ENCODE measurements at regions not wholly inside any gene's neighbourhood (a gene's known extent, or its start where the extent isn't known, plus 50 kb on each side); places are given as distances from the start of the nearest gene placed in this dataset.

- 75 to 81% (median 77%) methylated on average over 10 of the region's 10 CpGs for WGBS, 3 donors
- no peaks in the 10 kb centered on the region for H3K9me3 ChIP-seq (ENCODE audit: control insufficient read depth in 2 of 2, insufficient read depth in 1 of 2, low read depth in 1 of 2, low read length in 1 of 2)
- H3K4me1 ChIP-seq (ENCODE audit: control insufficient read depth in 3 of 3, insufficient read depth in 2 of 3, low read depth in 1 of 3, low read length in 2 of 3) = no peaks in the 10 kb centered on the region
- H3K27me3 ChIP-seq (ENCODE audit: control insufficient read depth in 3 of 3, insufficient read depth in 3 of 3, low read length in 3 of 3) = no peaks in the 10 kb centered on the region
- H3K27ac ChIP-seq (ENCODE audit: low read depth in 1 of 3, low read length in 2 of 3) = no peak overlapping the region
- H3K36me3 ChIP-seq (ENCODE audit: control insufficient read depth in 3 of 3, insufficient read depth in 2 of 3, low read depth in 1 of 3, low read length in 3 of 3) = no peaks in the 10 kb centered on the region
- DNase-seq = no peak
- H3K4me3 ChIP-seq (ENCODE audit: low read depth in 1 of 3, low read length in 3 of 3) = no peak overlapping the region
- FAIRE-seq = no peak
Observed at GRCh38 chr7:156055206-156055822, 243.1 kb upstream of the SHH start.

GRCh38 chr7:156051884-156052283 lies 239.6 kb upstream of the SHH start:
- H3K27me3 ChIP-seq (ENCODE audit: control insufficient read depth in 3 of 3, insufficient read depth in 3 of 3, low read length in 3 of 3) = no peaks in the 10 kb centered on the region
- H3K4me1 ChIP-seq (ENCODE audit: control insufficient read depth in 3 of 3, insufficient read depth in 2 of 3, low read depth in 1 of 3, low read length in 2 of 3) = no peaks in the 10 kb centered on the region
- H3K4me3 ChIP-seq (ENCODE audit: low read depth in 1 of 3, low read length in 3 of 3) = no peak overlapping the region
- DNase-seq (no peak), FAIRE-seq (no peak)
- H3K9me3 ChIP-seq (ENCODE audit: control insufficient read depth in 2 of 2, insufficient read depth in 1 of 2, low read depth in 1 of 2, low read length in 1 of 2) = no peaks in the 10 kb centered on the region
- no peak overlapping the region for H3K27ac ChIP-seq (ENCODE audit: low read depth in 1 of 3, low read length in 2 of 3)
- 87 to 91% (median 90%) methylated on average over 1 of the region's 1 CpG for WGBS, 3 donors
- no peaks in the 10 kb centered on the region for H3K36me3 ChIP-seq (ENCODE audit: control insufficient read depth in 3 of 3, insufficient read depth in 2 of 3, low read depth in 1 of 3, low read length in 3 of 3)

GRCh38 chr7:156050636-156051569 lies 238.6 kb upstream of the SHH start:
- FAIRE-seq = no peak
- H3K9me3 ChIP-seq (ENCODE audit: control insufficient read depth in 2 of 2, insufficient read depth in 1 of 2, low read depth in 1 of 2, low read length in 1 of 2) = no peaks in the 10 kb centered on the region
- no peaks in the 10 kb centered on the region for H3K27me3 ChIP-seq (ENCODE audit: control insufficient read depth in 3 of 3, insufficient read depth in 3 of 3, low read length in 3 of 3)
- H3K4me1 ChIP-seq (ENCODE audit: control insufficient read depth in 3 of 3, insufficient read depth in 2 of 3, low read depth in 1 of 3, low read length in 2 of 3) = no peaks in the 10 kb centered on the region
- H3K4me3 ChIP-seq (ENCODE audit: low read depth in 1 of 3, low read length in 3 of 3) = no peak overlapping the region
- no peak for DNase-seq
- H3K36me3 ChIP-seq (ENCODE audit: control insufficient read depth in 3 of 3, insufficient read depth in 2 of 3, low read depth in 1 of 3, low read length in 3 of 3) = no peaks in the 10 kb centered on the region
- H3K27ac ChIP-seq (ENCODE audit: low read depth in 1 of 3, low read length in 2 of 3) = no peak overlapping the region
- 84 to 87% (median 85%) methylated on average over 19 of the region's 19 CpGs for WGBS, 3 donors

- 55 to 80% (median 62%) methylated on average over 8 of the region's 8 CpGs for WGBS, 3 donors
- no peak for DNase-seq
Observed at GRCh38 chr7:156049366-156049765, 237.1 kb upstream of the SHH start.

GRCh38 chr7:156046031-156046560 lies 233.8 kb upstream of the SHH start:
- DNase-seq (no peak), FAIRE-seq (no peak)
- no peaks in the 10 kb centered on the region for H3K4me1 ChIP-seq (ENCODE audit: control insufficient read depth in 3 of 3, insufficient read depth in 2 of 3, low read depth in 1 of 3, low read length in 2 of 3)
- no peaks in the 10 kb centered on the region for H3K9me3 ChIP-seq (ENCODE audit: control insufficient read depth in 2 of 2, insufficient read depth in 1 of 2, low read depth in 1 of 2, low read length in 1 of 2)
- 87 to 91% (median 88%) methylated on average over 12 to 19 of the region's 19 CpGs for WGBS, 3 donors
- no peak overlapping the region for H3K27ac ChIP-seq (ENCODE audit: low read depth in 1 of 3, low read length in 2 of 3)
- H3K4me3 ChIP-seq (ENCODE audit: low read depth in 1 of 3, low read length in 3 of 3) = no peak overlapping the region
- peaks cover 0 to 2% (median 0%) of the 10 kb centered on the region in 3 donors for H3K27me3 ChIP-seq (ENCODE audit: control insufficient read depth in 3 of 3, insufficient read depth in 3 of 3, low read length in 3 of 3)
- no peaks in the 10 kb centered on the region for H3K36me3 ChIP-seq (ENCODE audit: control insufficient read depth in 3 of 3, insufficient read depth in 2 of 3, low read depth in 1 of 3, low read length in 3 of 3)

More at GRCh38 chr7:156049366-156049765, 237.1 kb upstream of the SHH start:
- no peak for FAIRE-seq
- Histone ChIP-seq H3K27me3 (ENCODE audit: control insufficient read depth in 3 of 3, insufficient read depth in 3 of 3, low read length in 3 of 3) (no peaks in the 10 kb centered on the region), H3K4me1 (ENCODE audit: control insufficient read depth in 3 of 3, insufficient read depth in 2 of 3, low read depth in 1 of 3, low read length in 2 of 3) (no peaks in the 10 kb centered on the region), H3K27ac (ENCODE audit: low read depth in 1 of 3, low read length in 2 of 3) (no peak overlapping the region), H3K9me3 (ENCODE audit: control insufficient read depth in 2 of 2, insufficient read depth in 1 of 2, low read depth in 1 of 2, low read length in 1 of 2) (no peaks in the 10 kb centered on the region), H3K36me3 (ENCODE audit: control insufficient read depth in 3 of 3, insufficient read depth in 2 of 3, low read depth in 1 of 3, low read length in 3 of 3) (no peaks in the 10 kb centered on the region), H3K4me3 (ENCODE audit: low read depth in 1 of 3, low read length in 3 of 3) (no peak overlapping the region)

GRCh38 chr7:156043416-156044178 lies 231.3 kb upstream of the SHH start:
- WGBS, 3 donors = 78 to 81% (median 81%) methylated on average over 26 of the region's 26 CpGs
- FAIRE-seq = no peak
- Histone ChIP-seq H3K27me3 (ENCODE audit: control insufficient read depth in 3 of 3, insufficient read depth in 3 of 3, low read length in 3 of 3) (peaks cover 0 to 5% (median 0%) of the 10 kb centered on the region in 3 donors), H3K4me1 (ENCODE audit: control insufficient read depth in 3 of 3, insufficient read depth in 2 of 3, low read depth in 1 of 3, low read length in 2 of 3) (no peaks in the 10 kb centered on the region), H3K27ac (ENCODE audit: low read depth in 1 of 3, low read length in 2 of 3) (no peak overlapping the region), H3K9me3 (ENCODE audit: control insufficient read depth in 2 of 2, insufficient read depth in 1 of 2, low read depth in 1 of 2, low read length in 1 of 2) (no peaks in the 10 kb centered on the region), H3K36me3 (ENCODE audit: control insufficient read depth in 3 of 3, insufficient read depth in 2 of 3, low read depth in 1 of 3, low read length in 3 of 3) (no peaks in the 10 kb centered on the region), H3K4me3 (ENCODE audit: low read depth in 1 of 3, low read length in 3 of 3) (no peak overlapping the region)
- no peak for DNase-seq

GRCh38 chr7:156041398-156041797 lies 229.1 kb upstream of the SHH start:
- H3K27ac ChIP-seq (ENCODE audit: low read depth in 1 of 3, low read length in 2 of 3) = no peak overlapping the region
- no peak for DNase-seq
- H3K27me3 ChIP-seq (ENCODE audit: control insufficient read depth in 3 of 3, insufficient read depth in 3 of 3, low read length in 3 of 3) = peaks cover 0 to 5% (median 2%) of the 10 kb centered on the region in 3 donors
- no peaks in the 10 kb centered on the region for H3K9me3 ChIP-seq (ENCODE audit: control insufficient read depth in 2 of 2, insufficient read depth in 1 of 2, low read depth in 1 of 2, low read length in 1 of 2)
- H3K4me3 ChIP-seq (ENCODE audit: low read depth in 1 of 3, low read length in 3 of 3) = no peak overlapping the region
- H3K36me3 ChIP-seq (ENCODE audit: control insufficient read depth in 3 of 3, insufficient read depth in 2 of 3, low read depth in 1 of 3, low read length in 3 of 3) = no peaks in the 10 kb centered on the region
- H3K4me1 ChIP-seq (ENCODE audit: control insufficient read depth in 3 of 3, insufficient read depth in 2 of 3, low read depth in 1 of 3, low read length in 2 of 3) = no peaks in the 10 kb centered on the region
- 80 to 84% (median 81%) methylated on average over 15 of the region's 15 CpGs for WGBS, 3 donors
- FAIRE-seq = no peak
